IMR-90 (cell line): ENCODE measurements at regions not wholly inside any gene's neighbourhood (a gene's known extent, or its start where the extent isn't known, plus 50 kb on each side); places are given as distances from the start of the nearest gene placed in this dataset.

Source experiments
- ATAC-seq: fragments of 200-7000 bp; cut with Tn5 transposase; 2 replicates; pipeline ENCODE4 v1.9.1; 2020; ENCODE audit warnings: low read depth, mild to moderate bottlenecking, moderate library complexity
- BruUV-seq: library from RNA; stranded (reverse); fragments of 400-500 nt; replicated peaks from 2 replicates; lab custom pipeline; 2021; lab: Mats Ljungman, UMichigan
- CTCF ChIA-PET: fragments of 300-600 bp; formaldehyde crosslinking; extraction: SDS; loops from one replicate; lab custom pipeline; 2021; ENCODE audit warnings: antibody characterized with exemption; lab: Yijun Ruan, JAX
- POLR2A ChIA-PET: fragments of 300-600 bp; sonication (Branson Sonifier 250); formaldehyde crosslinking; loops from one replicate; lab custom pipeline; 2022; ENCODE audit warnings: antibody characterized with exemption; ENCODE audit not compliant: unreplicated experiment; lab: Charles Lee
- DNase-seq: peaks from one replicate; pipeline ENCODE4 v3.0.0; 2013
- H2AFZ ChIP-seq: replicated peaks from 2 replicates; pipeline ENCODE3; 2013; ENCODE audit warnings: low read length, mild to moderate bottlenecking; ENCODE audit not compliant: poor library complexity
- H2AK5ac ChIP-seq: 2 replicates; pipeline ENCODE4 v1.6.1; 2013; ENCODE audit warnings: low read depth, low read length, inconsistent platforms
- H2AK9ac ChIP-seq: replicated peaks from 2 replicates; pipeline ENCODE3; 2013; ENCODE audit warnings: mild to moderate bottlenecking, low read depth, low read length, moderate library complexity; ENCODE audit not compliant: poor library complexity
- H2BK120ac ChIP-seq: 2 replicates; pipeline ENCODE4 v1.6.1; 2013; ENCODE audit warnings: low read depth, low read length, inconsistent platforms
- H2BK15ac ChIP-seq: 3 replicates; pipeline ENCODE4 v1.6.1; 2013; ENCODE audit warnings: low read depth, low read length, inconsistent platforms
- H2BK20ac ChIP-seq: 2 replicates; pipeline ENCODE4 v1.6.1; 2013; ENCODE audit warnings: low read depth, mild to moderate bottlenecking, inconsistent platforms, low read length, moderate library complexity
- H2BK5ac ChIP-seq: 2 replicates; pipeline ENCODE4 v1.6.1; 2013; ENCODE audit warnings: mild to moderate bottlenecking, low read depth, low read length, inconsistent platforms; ENCODE audit not compliant: poor library complexity, severe bottlenecking
- H3K14ac ChIP-seq: replicated peaks from 2 replicates; pipeline ENCODE4 v1.6.1; 2013; ENCODE audit warnings: low read depth, low read length, inconsistent platforms
- H3K18ac ChIP-seq: 2 replicates; pipeline ENCODE4 v1.6.1; 2013; ENCODE audit warnings: low read depth, low read length, control low read depth
- H3K23ac ChIP-seq: 2 replicates; pipeline ENCODE4 v1.6.1; 2013; ENCODE audit warnings: low read depth, low read length, inconsistent platforms
- H3K27ac ChIP-seq: 2 replicates; pipeline ENCODE4 v1.5.1; 2013; ENCODE audit warnings: mild to moderate bottlenecking, control low read depth, low read length; ENCODE audit not compliant: insufficient read depth
- H3K27me3 ChIP-seq: 2 replicates; pipeline ENCODE4 v1.6.1; 2013; ENCODE audit warnings: low read length; ENCODE audit not compliant: control insufficient read depth, insufficient read depth
- H3K36me3 ChIP-seq: 2 replicates; pipeline ENCODE4 v1.6.1; 2013; ENCODE audit warnings: low read length, mixed read lengths; ENCODE audit not compliant: control insufficient read depth, insufficient read depth
- H3K4ac ChIP-seq: 2 replicates; pipeline ENCODE4 v1.6.1; 2013; ENCODE audit warnings: low read depth, low read length, inconsistent platforms
- H3K4me1 ChIP-seq: 2 replicates; pipeline ENCODE4 v1.6.1; 2013; ENCODE audit warnings: low read length, mixed read lengths; ENCODE audit not compliant: control insufficient read depth, insufficient read depth
- H3K4me2 ChIP-seq: 2 replicates; pipeline ENCODE4 v1.6.1; 2013; ENCODE audit warnings: low read depth, mild to moderate bottlenecking, control low read depth, low read length, moderate library complexity
- H3K4me3 ChIP-seq: 2 replicates; pipeline ENCODE4 v1.5.1; 2013; ENCODE audit warnings: low read depth, mild to moderate bottlenecking, control low read depth, low read length, moderate library complexity; ENCODE audit not compliant: insufficient read depth
- H3K56ac ChIP-seq: 2 replicates; pipeline ENCODE4 v1.6.1; 2013; ENCODE audit warnings: low read length, inconsistent platforms; ENCODE audit not compliant: insufficient read depth; ENCODE audit errors: extremely low read depth
- H3K79me1 ChIP-seq, 2 experiments: 2 replicates each; pipeline ENCODE4 v1.6.1; 2013; ENCODE audit warnings: low read length in 2 of 2, inconsistent platforms in 1 of 2, low read depth in 1 of 2
- H3K9ac ChIP-seq: 2 replicates; pipeline ENCODE4 v1.6.1; 2013; ENCODE audit warnings: low read depth, low read length, control low read depth
- H3K9me1 ChIP-seq: 2 replicates; pipeline ENCODE4 v1.6.1; 2013; ENCODE audit warnings: low read length, inconsistent platforms; ENCODE audit not compliant: insufficient read depth
- H3K9me3 ChIP-seq: 2 replicates; pipeline ENCODE4 v1.6.1; 2013; ENCODE audit warnings: low read length; ENCODE audit not compliant: control insufficient read depth, insufficient read depth
- H4K20me1 ChIP-seq: 2 replicates; pipeline ENCODE4 v1.6.1; 2013; ENCODE audit warnings: low read length, inconsistent platforms; ENCODE audit not compliant: insufficient read depth
- H4K5ac ChIP-seq: 2 replicates; pipeline ENCODE4 v1.6.1; 2013; ENCODE audit warnings: mild to moderate bottlenecking, low read depth, low read length, control low read depth
- H4K8ac ChIP-seq, 2 experiments: 2 replicates each; pipeline ENCODE4 v1.6.1; 2013; ENCODE audit warnings: low read depth in 2 of 2, low read length in 2 of 2, control low read depth in 1 of 2, inconsistent platforms in 1 of 2
- H4K91ac ChIP-seq: 2 replicates; pipeline ENCODE4 v1.6.1; 2013; ENCODE audit warnings: low read depth, low read length, inconsistent platforms; ENCODE audit not compliant: insufficient read depth
- BHLHE40 ChIP-seq: fragments of 150-350 bp; IDR thresholded peaks from 2 replicates; pipeline ENCODE4 v1.6.1; 2016; ENCODE audit warnings: mild to moderate bottlenecking, low read depth, low read length
- WGBS, 2 experiments: methylation state at CpG; one replicate each; pipeline versions ENCODE4 v1.1.5 to v1.1.7; 2013; ENCODE audit warnings: missing lambda C conversion rate in 2 of 2; ENCODE audit not compliant: insufficient read length in 1 of 2; ENCODE audit errors: extremely low coverage in 2 of 2; 5-methylcytosine and 5-hydroxymethylcytosine counted together
- dilution Hi-C: fragments of 300-500 bp; cut with HindIII; formaldehyde crosslinking; loops from one replicate; pipeline ENCODE4 v1.14.3; 2018; ENCODE audit warnings: low sequenced_read_pairs; ENCODE audit not compliant: unreplicated experiment
- in situ Hi-C: fragments of 300-500 bp; cut with MboI; formaldehyde crosslinking; loops from 3 replicates; pipeline ENCODE4 v1.14.3; 2019; ENCODE audit warnings: low sequenced_read_pairs, inconsistent platforms, mixed read lengths
- intact Hi-C: fragments of 100-400 bp; cut with micrococcal nuclease; formaldehyde crosslinking; loops from 2 replicates; pipeline ENCODE4 v1.10.0; 2022

DNA sequence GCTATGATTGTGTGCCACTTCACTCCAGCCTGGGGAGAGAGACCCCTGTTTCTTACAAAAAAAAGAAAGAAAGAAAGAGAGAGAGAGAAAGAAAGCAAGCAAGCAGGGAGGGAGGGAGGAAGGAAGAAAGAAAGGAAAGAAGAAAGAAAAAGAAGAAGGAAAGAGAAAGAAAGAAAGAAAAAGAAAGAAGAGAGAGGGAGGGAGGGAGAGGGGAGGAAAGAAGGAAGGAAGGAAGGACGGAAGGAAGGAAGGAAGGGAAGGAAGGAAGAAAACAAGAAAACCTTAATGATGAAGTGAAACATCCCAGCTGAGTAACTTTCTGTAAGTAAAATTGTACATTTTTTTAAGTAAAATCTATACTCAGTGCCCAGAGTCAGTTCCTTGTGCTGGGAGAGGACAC, 75.5 kb upstream of the GLS start:
- Histone ChIP-seq H2AFZ (no peak overlapping the region), H4K91ac (no peak overlapping the region), H3K9me3 (no peaks in the 10 kb centered on the region), H3K4me1 (peaks cover 2% of the 10 kb centered on the region; the same call in 1 of the 2 replicates), H3K4ac (no peak overlapping the region), H4K5ac (no peak overlapping the region), H3K14ac (no peak overlapping the region), H3K9me1 (no peaks in the 10 kb centered on the region), H2BK120ac (no peak overlapping the region), H2BK20ac (no peak overlapping the region), H4K20me1 (no peaks in the 10 kb centered on the region), H3K27ac (no peak overlapping the region), H3K36me3 (no peaks in the 10 kb centered on the region), H2AK5ac (no peak overlapping the region), H3K79me1 (no peaks in the 10 kb centered on the region), H3K4me2 (no peak overlapping the region), H3K23ac (no peak overlapping the region), H3K4me3 (no peak overlapping the region), H3K18ac (no peak overlapping the region), H2AK9ac (no peak overlapping the region), H4K8ac (no peak overlapping the region), H3K9ac (no peak overlapping the region), H3K27me3 (no peaks in the 10 kb centered on the region), H2BK15ac (no peak overlapping the region), H2BK5ac (no peak overlapping the region), H3K56ac (no peak overlapping the region)
- no peak for TF ChIP-seq BHLHE40
- WGBS, 2 experiments, result no CpG with 5 or more reads among the region's 1 CpG
- ATAC-seq (no peak), DNase-seq (no peak)
- in situ Hi-C loops, result loop anchor here (10.0 kb wide), 1 partner anchor 720 kb away; no protein-coding TSS in a partner anchor
- ChIA-PET POLR2A (no interaction called here), CTCF (no interaction called here)
- dilution Hi-C loops, result no loop called here
- no TSS peak for BruUV-seq
- intact Hi-C loops, result loop anchor here (2.0 to 10.0 kb wide), 2 partner anchors 450 to 716 kb away; no protein-coding TSS in a partner anchor
